ENCODE measurements at regions not wholly inside any gene's neighbourhood (a gene's known extent, or its start where the extent isn't known, plus 50 kb on each side); places are given as distances from the start of the nearest gene placed in this dataset.
"Not testable (repeated sequence)": the region's sequence is repeated elsewhere in the genome, so short reads cannot be mapped to it uniquely, and the experiment has no call there.

DNA sequence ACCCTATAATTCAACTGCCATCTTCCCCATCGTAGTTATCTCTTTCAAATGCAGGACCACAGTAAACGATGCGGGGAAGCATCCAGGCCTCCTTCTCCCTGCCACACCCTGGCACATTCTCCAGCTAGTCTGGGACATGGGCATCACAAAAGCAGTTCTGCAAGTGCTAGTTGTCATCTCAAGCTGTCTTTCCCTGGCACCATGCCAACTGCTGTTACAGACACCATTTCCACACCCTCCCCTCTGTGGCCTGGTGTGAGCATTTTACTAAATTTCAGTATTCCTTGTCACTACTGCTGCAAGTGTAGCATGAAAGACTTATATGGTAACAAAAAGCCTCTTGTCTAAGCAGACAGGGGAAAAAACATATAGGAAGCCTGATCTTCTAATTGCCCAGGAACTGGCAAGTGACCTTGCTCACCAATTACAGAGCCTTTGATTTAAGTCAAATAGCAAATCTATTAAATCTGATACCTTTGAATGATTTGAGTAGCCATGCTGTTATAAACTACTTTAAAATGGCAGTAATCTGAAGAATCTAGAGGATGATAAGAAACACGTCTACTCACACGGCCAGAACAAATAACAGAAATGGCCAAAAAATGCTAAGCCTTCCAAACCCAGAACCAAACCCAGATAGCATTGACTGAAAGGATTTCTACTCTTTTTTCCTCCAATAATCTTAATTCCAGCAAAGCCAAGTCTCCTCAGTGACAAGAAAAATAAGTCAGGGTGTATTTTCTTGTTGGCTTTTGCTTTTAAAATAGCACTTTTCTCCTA lies 179.0 kb downstream of the NUFIP1 start:
- DNase-seq = peak in 1 of 2 donors; percentile 7

DNA sequence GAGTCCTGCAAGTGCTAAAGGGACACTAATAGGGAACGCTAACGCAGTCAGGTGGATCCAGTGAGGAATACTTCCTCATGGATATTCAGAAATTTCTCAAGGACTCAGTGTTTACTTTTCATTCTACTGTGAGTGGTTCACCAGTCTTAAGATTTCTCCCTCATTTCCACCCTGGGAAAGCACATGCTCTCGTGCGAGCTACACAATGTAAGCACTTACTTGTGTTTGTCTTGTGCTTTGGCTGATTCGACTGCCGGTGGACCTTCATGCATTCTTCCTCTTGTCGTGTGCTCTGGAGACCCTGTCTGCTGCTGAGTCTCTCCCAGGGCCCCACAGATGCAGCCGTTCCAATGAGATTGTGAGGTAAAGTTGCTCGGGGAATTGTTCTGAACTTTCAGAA lies 180.1 kb downstream of the NUFIP1 start:
- no peak for DNase-seq

GRCh38 chr13:44808185-44808584 lies 181.1 kb downstream of the NUFIP1 start:
- DNase-seq = no peak

DNA sequence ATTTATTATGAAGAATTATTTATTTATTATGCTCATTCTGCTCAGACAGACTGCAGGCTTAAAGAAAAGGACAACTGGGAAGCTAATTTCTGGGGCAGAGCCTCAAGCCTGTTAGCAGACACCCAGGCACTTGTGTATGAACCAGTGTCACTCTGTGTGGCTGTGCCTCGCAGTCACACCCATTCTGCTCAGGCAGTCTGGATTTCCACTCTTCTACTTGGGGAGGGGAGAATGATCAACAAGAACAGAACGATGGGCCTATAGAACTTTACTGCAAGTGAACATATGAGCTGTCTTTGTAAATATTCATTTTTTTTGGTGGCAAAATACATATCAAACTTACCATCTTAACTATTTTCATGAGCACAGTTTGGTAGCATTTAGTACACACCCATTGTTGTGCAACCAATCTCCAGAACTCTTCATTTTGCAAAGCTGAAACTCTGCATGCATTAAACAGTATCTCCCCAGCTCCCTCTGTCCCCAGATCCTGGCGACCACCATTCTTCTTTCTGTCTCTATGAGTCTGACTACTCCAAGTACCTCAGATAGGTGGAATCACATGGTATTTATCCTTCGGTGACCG lies 181.7 kb downstream of the NUFIP1 start:
- no peak for DNase-seq

GRCh38 chr13:44806826-44807225 lies 182.4 kb downstream of the NUFIP1 start:
- DNase-seq = no peak

DNA sequence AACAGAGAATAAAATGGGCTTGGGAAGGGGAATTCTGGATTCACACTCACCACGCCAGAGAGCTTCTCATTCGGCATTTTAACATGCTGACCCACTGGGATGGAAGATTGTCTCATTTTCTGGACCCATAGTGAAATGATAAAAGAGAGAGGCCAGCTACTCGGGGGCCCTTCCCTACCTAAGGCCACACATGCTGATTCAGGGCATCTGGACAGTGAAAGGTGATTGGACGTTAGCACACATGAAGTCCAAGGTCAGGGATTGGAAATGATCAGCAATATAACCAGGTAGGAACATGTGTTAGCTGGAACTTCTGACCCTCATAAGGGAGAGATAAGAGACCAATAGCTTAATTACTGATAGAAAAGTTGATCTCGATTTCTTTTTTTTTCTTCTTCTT lies 183.7 kb downstream of the NUFIP1 start:
- no peak for DNase-seq

- no peak for DNase-seq
Measured at GRCh38 chr13:44803390-44803789, 185.9 kb downstream of the NUFIP1 start.

DNA sequence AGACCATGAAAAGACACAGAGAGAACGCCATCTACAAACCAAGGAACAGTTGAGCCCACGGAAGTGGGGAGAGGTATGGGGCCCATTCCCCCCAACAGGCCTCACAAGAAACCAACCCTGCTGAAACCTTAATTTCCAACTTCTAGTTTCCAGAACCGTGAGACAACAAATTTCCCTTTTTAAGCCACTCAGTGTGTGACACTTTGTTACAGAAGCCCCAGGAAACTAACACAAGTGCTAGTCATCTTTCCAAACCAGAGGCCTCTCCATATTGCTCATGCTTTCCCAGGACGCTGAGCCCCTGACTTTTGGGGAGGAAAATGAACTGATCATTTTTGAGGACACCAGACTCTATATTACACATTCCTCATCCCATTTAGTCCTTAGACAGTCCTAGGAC lies 186.8 kb downstream of the NUFIP1 start:
- DNase-seq = no peak

DNA sequence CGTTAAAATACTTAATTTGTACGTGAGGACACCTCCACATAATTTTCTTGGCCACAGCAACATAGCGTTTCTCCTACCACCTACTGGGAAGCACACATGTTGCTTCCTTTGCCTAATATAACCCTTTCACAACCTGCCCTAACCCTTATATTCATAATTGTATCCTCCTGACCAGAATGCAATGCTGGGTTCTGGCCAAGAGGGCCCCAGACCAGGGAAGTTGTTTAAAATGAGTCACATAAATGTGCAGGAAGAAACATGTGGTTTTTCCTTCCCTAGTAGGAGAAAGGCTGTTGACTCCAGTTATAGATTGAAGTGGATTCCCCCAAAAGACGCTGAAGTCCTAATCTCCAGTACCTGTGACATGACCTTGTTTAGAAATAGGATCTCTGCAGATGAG lies 187.3 kb downstream of the NUFIP1 start:
- DNase-seq = no peak

DNA sequence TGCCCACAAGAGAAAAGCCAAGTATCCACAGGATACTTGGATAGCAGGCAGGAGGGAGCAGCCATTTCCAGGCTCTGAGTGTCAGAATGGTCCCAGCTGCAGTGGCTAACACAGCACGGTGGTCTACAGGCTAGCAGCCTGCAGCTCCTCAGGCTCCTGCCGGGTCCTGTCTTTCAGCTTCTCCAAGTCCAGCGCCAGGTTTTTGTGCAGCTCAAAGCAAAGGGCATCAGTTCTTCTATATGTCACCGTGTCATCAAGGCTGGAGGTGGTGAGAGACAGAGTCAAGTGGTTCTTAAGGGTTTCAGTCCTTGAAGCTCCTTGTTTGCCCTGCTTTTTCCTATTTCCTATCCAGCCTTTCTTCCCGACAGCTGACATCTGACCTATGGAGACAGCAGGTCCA lies 188.6 kb downstream of the NUFIP1 start:
- no peak for DNase-seq

- DNase-seq = no peak
Measured at GRCh38 chr13:44797685-44798084, 191.6 kb downstream of the NUFIP1 start.

GRCh38 chr13:44796597-44797490 lies 192.4 kb downstream of the NUFIP1 start:
- DNase-seq = no peak

GRCh38 chr13:44796039-44796438 lies 193.2 kb downstream of the NUFIP1 start:
- not testable (repeated sequence) for DNase-seq

DNA sequence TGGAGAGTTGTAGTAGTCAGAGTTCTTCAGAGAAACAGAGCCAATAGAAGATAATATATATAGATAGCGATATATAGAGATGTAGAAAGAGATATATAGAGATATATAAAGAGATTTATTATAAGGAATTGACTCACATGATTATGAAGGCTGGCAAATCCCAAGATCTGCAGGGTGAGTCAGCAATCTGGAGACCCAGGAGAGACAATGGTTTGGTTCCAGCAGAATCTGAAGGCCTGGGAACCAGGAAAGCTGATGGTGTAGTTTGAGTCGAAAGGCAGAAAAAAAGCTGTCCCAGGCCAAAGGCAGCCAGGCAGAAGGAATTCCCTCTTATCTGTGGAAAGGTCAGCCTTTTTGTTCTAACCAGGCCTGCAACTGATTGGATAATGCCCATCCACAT lies 194.1 kb downstream of the NUFIP1 start:
- DNase-seq = no peak

- no peak for DNase-seq
Measured at GRCh38 chr13:44792096-44792495, 197.2 kb downstream of the NUFIP1 start.

GRCh38 chr13:44790289-44790688 lies 199.0 kb downstream of the NUFIP1 start:
- no peak for DNase-seq

- no peak for DNase-seq
Measured at GRCh38 chr13:44787617-44788016, 201.7 kb downstream of the NUFIP1 start.

- no peak for DNase-seq
Measured at GRCh38 chr13:44786756-44787155, 202.5 kb downstream of the NUFIP1 start.

DNA sequence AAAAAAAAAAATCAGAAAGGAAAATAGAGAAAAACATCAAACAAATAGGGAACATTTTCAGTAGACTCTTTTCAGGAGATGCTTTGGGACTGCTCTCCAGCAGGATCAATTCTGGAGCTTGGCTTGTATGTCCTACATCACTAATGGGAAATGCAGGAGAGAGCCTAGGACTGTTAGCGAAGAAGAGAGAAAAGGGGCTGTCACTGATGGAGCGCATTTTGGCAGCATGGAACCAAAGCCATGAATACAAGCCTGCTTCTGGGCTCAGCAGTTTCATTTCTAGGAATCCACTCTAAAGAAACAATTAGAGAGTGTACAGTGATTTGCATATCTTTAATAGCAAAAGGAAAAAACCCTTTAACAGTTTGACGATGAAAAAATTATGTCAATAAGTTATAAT lies 203.9 kb downstream of the NUFIP1 start:
- DNase-seq = no peak

DNA sequence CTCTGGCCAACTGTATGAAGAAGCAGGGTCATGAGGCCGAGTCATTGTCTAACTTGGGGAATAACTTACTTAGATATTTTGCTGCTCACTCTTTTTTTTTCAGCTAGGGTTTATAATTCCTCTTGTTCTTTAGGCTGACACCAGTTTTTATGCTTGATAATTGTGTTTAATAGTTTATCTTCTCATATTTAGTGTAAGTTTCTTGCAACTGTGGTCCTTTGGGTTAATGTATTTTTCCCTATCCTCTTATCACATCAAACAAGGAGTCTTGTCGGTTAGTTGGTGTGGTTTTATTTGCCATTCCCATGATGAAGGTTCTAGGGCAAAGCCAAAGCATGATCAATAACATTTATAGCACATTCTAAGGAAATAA lies 204.6 kb downstream of the NUFIP1 start:
- DNase-seq = no peak

- no peak for DNase-seq
Measured at GRCh38 chr13:44783994-44784707, 205.1 kb downstream of the NUFIP1 start.

GRCh38 chr13:44780591-44781280 lies 204.6 kb upstream of the TSC22D1 start:
- DNase-seq = no peak
